NB4 (cell line): ENCODE measurements at regions not wholly inside any gene's neighbourhood (a gene's known extent, or its start where the extent isn't known, plus 50 kb on each side); places are given as distances from the start of the nearest gene placed in this dataset.

Experiments
- CTCF ChIP-seq: IDR thresholded peaks from one replicate; pipeline ENCODE4 v1.5.1; 2012; ENCODE audit warnings: low read depth, low read length
- MAX ChIP-seq: IDR thresholded peaks from 2 replicates; pipeline ENCODE4 v1.6.1; 2011; ENCODE audit warnings: low read depth, low read length
- MYC ChIP-seq: IDR thresholded peaks from 2 replicates; pipeline ENCODE4 v1.6.1; 2011; ENCODE audit warnings: low read depth, low read length
- POLR2A ChIP-seq: IDR thresholded peaks from 2 replicates; pipeline ENCODE4 v1.6.1; 2011; ENCODE audit warnings: mild to moderate bottlenecking; ENCODE audit not compliant: insufficient read length; ENCODE audit errors: extremely low read depth

DNA sequence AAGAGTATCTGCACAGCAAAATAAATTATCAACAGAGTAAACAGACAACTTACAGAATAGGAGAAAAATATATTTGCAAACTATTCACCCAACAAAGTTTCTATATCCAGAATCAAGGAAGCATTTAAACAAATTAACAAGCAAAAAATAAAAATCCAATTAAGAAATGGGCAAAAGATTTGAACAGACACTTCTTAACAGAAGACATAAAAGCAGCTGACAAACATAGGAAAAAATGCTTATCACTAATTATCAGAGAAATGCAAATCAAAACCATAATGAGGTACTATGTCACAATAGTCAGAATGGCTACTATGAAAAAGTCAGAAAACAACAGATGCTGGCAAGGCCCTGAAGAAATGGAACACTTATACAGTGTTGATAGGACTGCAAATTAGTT lies 434.2 kb upstream of the ADGRB3 start:
- TF ChIP-seq CTCF, result no peak
- TF ChIP-seq POLR2A, result no peak
- TF ChIP-seq MYC, result no peak
- TF ChIP-seq MAX, result no peak
